H1 (cell line): ENCODE measurements at regions not wholly inside any gene's neighbourhood (a gene's known extent, or its start where the extent isn't known, plus 50 kb on each side); places are given as distances from the start of the nearest gene placed in this dataset.

Experiments used
- CTCF ChIA-PET: fragments of 300-600 bp; sonication (Branson Sonifier 250); formaldehyde crosslinking; loops from one replicate; lab custom pipeline; 2021; ENCODE audit not compliant: partially characterized antibody; lab: Charles Lee
- POLR2A ChIA-PET: fragments of 300-600 bp; sonication (Branson Sonifier 250); formaldehyde crosslinking; loops from one replicate; lab custom pipeline; 2021; ENCODE audit warnings: inconsistent platforms; ENCODE audit not compliant: partially characterized antibody; lab: Charles Lee
- DNase-seq, 2 experiments: peaks; one replicate each; pipeline versions ENCODE4 v3.0.0 to v3.0.0-alpha.2; 2010 to 2022; ENCODE audit warnings: low spot score in 2 of 2, low read depth in 1 of 2, mixed read lengths in 1 of 2
- FAIRE-seq: peaks from 2 replicates; lab custom pipeline; 2011; peaks lifted over from hg19 to GRCh38; lab: Jason Lieb, UNC
- H2AFZ ChIP-seq: 2 replicates; pipeline ENCODE4 v1.8.1; 2012; ENCODE audit warnings: low read length, inconsistent platforms
- H2AK5ac ChIP-seq: 2 replicates; pipeline ENCODE4 v1.6.1; 2013; ENCODE audit warnings: low read depth, low read length
- H2BK120ac ChIP-seq: replicated peaks from 2 replicates; pipeline ENCODE3; 2013; ENCODE audit warnings: low read depth, low read length, inconsistent platforms
- H2BK12ac ChIP-seq: 2 replicates; pipeline ENCODE4 v1.6.1; 2013; ENCODE audit warnings: low read depth, low read length
- H2BK15ac ChIP-seq: 2 replicates; pipeline ENCODE4 v1.6.1; 2013; ENCODE audit warnings: low read length
- H2BK20ac ChIP-seq: 2 replicates; pipeline ENCODE4 v1.6.1; 2013; ENCODE audit warnings: low read length
- H2BK5ac ChIP-seq: 2 replicates; pipeline ENCODE4 v1.6.1; 2013; ENCODE audit warnings: low read depth, low read length
- H3K14ac ChIP-seq: 2 replicates; pipeline ENCODE4 v1.6.1; 2013; ENCODE audit warnings: inconsistent platforms; ENCODE audit not compliant: insufficient read length
- H3K18ac ChIP-seq: 2 replicates; pipeline ENCODE4 v1.6.1; 2013; ENCODE audit warnings: low read length; ENCODE audit errors: extremely low read depth
- H3K23ac ChIP-seq: 2 replicates; pipeline ENCODE4 v1.6.1; 2013; ENCODE audit warnings: inconsistent platforms; ENCODE audit not compliant: insufficient read length
- H3K23me2 ChIP-seq: 2 replicates; pipeline ENCODE4 v1.6.1; 2013; ENCODE audit warnings: low read depth, low read length
- H3K27ac ChIP-seq: 2 replicates; pipeline ENCODE4 v1.6.1; 2011; ENCODE audit warnings: low read depth, low read length, inconsistent platforms
- H3K27me3 ChIP-seq, 4 experiments: replicated peaks in 1 of 4; 1 replicate in 1 of 4; 2 replicates in 3 of 4; pipeline versions ENCODE4 v1.6.1 to v1.8.1; 2011 to 2013; ENCODE audit warnings: low read length in 3 of 4, mild to moderate bottlenecking in 3 of 4, inconsistent platforms in 2 of 4, mixed read lengths in 2 of 4, moderate library complexity in 1 of 4; ENCODE audit not compliant: control insufficient read depth in 3 of 4, insufficient read depth in 3 of 4; ENCODE audit errors: extremely low read depth in 1 of 4
- H3K36me3 ChIP-seq, 4 experiments: 2 replicates each; pipeline versions ENCODE4 v1.6.1 to v1.8.1; 2011 to 2013; ENCODE audit warnings: mild to moderate bottlenecking in 4 of 4, low read length in 3 of 4, moderate library complexity in 2 of 4, control low read depth in 1 of 4, inconsistent platforms in 1 of 4; ENCODE audit not compliant: insufficient read depth in 4 of 4, control insufficient read depth in 2 of 4
- H3K4ac ChIP-seq: replicated peaks from 2 replicates; pipeline ENCODE3; 2013; ENCODE audit warnings: low read length, low read depth, mixed read lengths, inconsistent platforms; ENCODE audit not compliant: insufficient read length
- H3K4me1 ChIP-seq, 4 experiments: replicated peaks in 1 of 4; 1 replicate in 1 of 4; 2 replicates in 3 of 4; pipeline versions ENCODE4 v1.6.1 to v1.8.1; 2011 to 2013; ENCODE audit warnings: low read length in 3 of 4, inconsistent platforms in 2 of 4, mixed read lengths in 1 of 4; ENCODE audit not compliant: insufficient read depth in 4 of 4, control insufficient read depth in 3 of 4
- H3K4me2 ChIP-seq, 2 experiments: 2 replicates each; pipeline versions ENCODE4 v1.6.1 to v1.8.1; 2011 to 2013; ENCODE audit warnings: low read depth in 2 of 2, low read length in 2 of 2, control low read depth in 1 of 2, inconsistent platforms in 1 of 2, mild to moderate bottlenecking in 1 of 2; ENCODE audit not compliant: insufficient read depth in 1 of 2
- H3K4me3 ChIP-seq, 4 experiments: fragments of 200-600, 300-600 bp in 1 of 4; sonication (generic), shearing (Covaris generic), sonication (Bioruptor Twin) in 1 of 4; 2 replicates each; pipeline versions ENCODE4 v1.5.1 to v1.8.1; 2011 to 2016; ENCODE audit warnings: low read length in 4 of 4, low read depth in 3 of 4, control low read depth in 2 of 4, inconsistent platforms in 2 of 4, mild to moderate bottlenecking in 2 of 4, mixed read lengths in 1 of 4, moderate library complexity in 1 of 4; ENCODE audit not compliant: insufficient read depth in 2 of 4; ENCODE audit errors: extremely low read depth in 1 of 4
- H3K56ac ChIP-seq: replicated peaks from 2 replicates; pipeline ENCODE3; 2013; ENCODE audit warnings: low read depth, mild to moderate bottlenecking, mixed read lengths, low read length, inconsistent platforms; ENCODE audit not compliant: insufficient read length
- H3K79me1 ChIP-seq: 2 replicates; pipeline ENCODE4 v1.6.1; 2013; ENCODE audit warnings: low read depth, low read length, control low read depth
- H3K79me2 ChIP-seq, 2 experiments: 2 replicates each; pipeline versions ENCODE4 v1.6.1 to v1.8.1; 2012 to 2013; ENCODE audit warnings: low read length in 2 of 2, mild to moderate bottlenecking in 2 of 2, inconsistent platforms in 1 of 2; ENCODE audit not compliant: insufficient read depth in 2 of 2, control insufficient read depth in 1 of 2
- H3K9ac ChIP-seq, 4 experiments: replicated peaks in 1 of 4; 1 replicate in 1 of 4; 2 replicates in 3 of 4; pipeline versions ENCODE4 v1.6.1 to v1.8.1; 2011 to 2013; ENCODE audit warnings: low read depth in 3 of 4, low read length in 3 of 4, control low read depth in 2 of 4, mild to moderate bottlenecking in 2 of 4, moderate library complexity in 2 of 4, inconsistent platforms in 1 of 4; ENCODE audit errors: extremely low read depth in 1 of 4
- H3K9me3 ChIP-seq, 2 experiments: 2 replicates each; pipeline versions ENCODE4 v1.6.1 to v1.8.1; 2012 to 2013; ENCODE audit warnings: mild to moderate bottlenecking in 2 of 2, moderate library complexity in 2 of 2, control low read depth in 1 of 2, inconsistent platforms in 1 of 2, low read depth in 1 of 2, low read length in 1 of 2, mixed read lengths in 1 of 2; ENCODE audit not compliant: insufficient read depth in 2 of 2
- H4K20me1 ChIP-seq, 2 experiments: replicated peaks in 1 of 2; 2 replicates each; pipeline versions ENCODE3 to v1.8.1; 2011 to 2013; ENCODE audit warnings: inconsistent platforms in 2 of 2, low read length in 2 of 2, mild to moderate bottlenecking in 1 of 2; ENCODE audit not compliant: insufficient read depth in 2 of 2, control insufficient read depth in 1 of 2
- H4K5ac ChIP-seq: 2 replicates; pipeline ENCODE4 v1.6.1; 2013; ENCODE audit warnings: low read length, low read depth, mixed read lengths, inconsistent platforms; ENCODE audit not compliant: insufficient read length
- H4K8ac ChIP-seq: 2 replicates; pipeline ENCODE4 v1.8.0; 2013; ENCODE audit warnings: mild to moderate bottlenecking, moderate library complexity, low read length, inconsistent platforms; ENCODE audit not compliant: insufficient read depth; ENCODE audit errors: extremely low read depth
- H4K91ac ChIP-seq: replicated peaks from 2 replicates; pipeline ENCODE3; 2013; ENCODE audit warnings: low read length, mixed read lengths, inconsistent platforms; ENCODE audit not compliant: insufficient read length
- ASH2L ChIP-seq: fragments of 200-600, 300-600 bp; sonication (generic); IDR thresholded peaks from one replicate; pipeline ENCODE4 v1.7.1; 2017; ENCODE audit warnings: low read length
- BACH1 ChIP-seq: IDR thresholded peaks from 2 replicates; pipeline ENCODE4 v1.6.1; 2012; ENCODE audit warnings: low read length, improper control_type of control experiment
- EZH2 ChIP-seq: fragments of 200-600 bp; sonication (generic); IDR thresholded peaks from 2 replicates; pipeline ENCODE4 v1.7.1; 2012; ENCODE audit warnings: low read depth, mild to moderate bottlenecking, moderate library complexity, low read length, inconsistent platforms; ENCODE audit not compliant: severe bottlenecking
- JUND ChIP-seq: IDR thresholded peaks from 2 replicates; pipeline ENCODE4 v1.6.1; 2011; ENCODE audit warnings: mild to moderate bottlenecking, improper control_type of control experiment, low read length
- RFX5 ChIP-seq: IDR thresholded peaks from 2 replicates; pipeline ENCODE4 v1.6.1; 2011; ENCODE audit warnings: low read depth, low read length, improper control_type of control experiment, borderline replicate concordance
- SAP30 ChIP-seq: fragments of 300-600 bp; sonication (generic); IDR thresholded peaks from 2 replicates; pipeline ENCODE4 v1.7.1; 2012; ENCODE audit warnings: low read length, moderate library complexity, mild to moderate bottlenecking, inconsistent platforms; ENCODE audit not compliant: insufficient read depth, insufficient replicate concordance
- whole genome bisulfite sequencing, 2 experiments: shearing (Covaris generic) in 1 of 2; methylation state at CpG; one replicate each; pipeline versions ENCODE4 v1.1.6 to v1.1.7; 2013 to 2015; ENCODE audit warnings: low lambda C conversion rate in 2 of 2, mixed read lengths in 2 of 2, inconsistent platforms in 1 of 2, low coverage in 1 of 2, missing lambda C conversion rate in 1 of 2; ENCODE audit not compliant: insufficient replicate concordance in 2 of 2, insufficient coverage in 1 of 2, insufficient read length in 1 of 2; ENCODE audit errors: extremely low coverage in 1 of 2, missing lambda C conversion rate in 1 of 2; 5-methylcytosine and 5-hydroxymethylcytosine counted together

DNA sequence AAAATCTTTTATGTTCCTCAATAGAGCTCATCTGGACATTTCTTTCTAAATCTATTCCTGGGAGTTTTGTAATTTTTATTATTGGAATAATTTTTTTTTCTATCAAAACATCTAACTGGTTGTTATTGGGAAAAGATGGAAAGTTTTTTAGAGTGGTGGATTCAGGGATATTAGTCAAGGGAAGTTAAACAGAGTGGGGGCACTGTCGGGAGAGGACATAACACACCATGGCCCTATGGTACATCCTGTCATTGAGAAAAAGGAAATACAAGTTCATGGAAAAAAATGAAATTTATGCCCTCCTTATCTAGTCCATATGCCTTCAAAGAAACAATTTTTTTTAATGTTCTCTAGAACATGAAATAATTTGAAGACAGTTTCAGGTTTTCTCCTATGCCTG lies 96.3 kb upstream of the TSPAN5 start:
- Histone ChIP-seq H3K23me2 (no peaks in the 10 kb centered on the region; the same call in 1 of the 2 replicates), H4K5ac (no peak overlapping the region), H4K91ac (no peak overlapping the region), H3K4me2 (no peak overlapping the region), H3K27ac (no peak overlapping the region), H2BK120ac (no peak overlapping the region), H2BK20ac (no peak overlapping the region), H2BK12ac (no peak overlapping the region), H3K14ac (no peak overlapping the region), H3K23ac (no peak overlapping the region), H3K79me2 (no peaks in the 10 kb centered on the region), H3K79me1 (no peaks in the 10 kb centered on the region), H3K4me3 (no peak overlapping the region), H2BK15ac (no peak overlapping the region), H3K56ac (no peak overlapping the region), H3K9ac (no peak overlapping the region), H3K4ac (no peak overlapping the region), H4K8ac (no peak overlapping the region), H2AK5ac (no peak overlapping the region), H2AFZ (no peak overlapping the region), H2BK5ac (no peak overlapping the region), H4K20me1 (no peaks in the 10 kb centered on the region), H3K36me3 (no peaks in the 10 kb centered on the region), H3K4me1 (no peaks in the 10 kb centered on the region), H3K18ac (no peak overlapping the region), H3K9me3 (no peaks in the 10 kb centered on the region), H3K27me3 (no peaks in the 10 kb centered on the region)
- DNase-seq = no peak
- ChIA-PET CTCF (no interaction called here), POLR2A (no interaction called here)
- no peak for FAIRE-seq
- WGBS, 2 experiments = 86% methylated on average over 1 of the region's 1 CpG; no CpG with 5 or more reads in 1 of the 2 experiments
- TF ChIP-seq JUND (no peak), SAP30 (no peak), RFX5 (no peak), BACH1 (no peak), ASH2L (no peak), EZH2 (no peak)
